SK-N-SH (cell line): ENCODE measurements at regions not wholly inside any gene's neighbourhood (a gene's known extent, or its start where the extent isn't known, plus 50 kb on each side); places are given as distances from the start of the nearest gene placed in this dataset.

Experiments used
- CTCF ChIA-PET: fragments of 300-600, 350-600 bp; formaldehyde crosslinking; extraction: SDS; loops from one replicate; lab custom pipeline; 2021; lab: Yijun Ruan, JAX
- POLR2A ChIA-PET: fragments of 350-600 bp; sonication (Branson Sonifier 250); formaldehyde crosslinking; extraction: SDS; loops from one replicate; lab custom pipeline; 2020; ENCODE audit warnings: antibody characterized with exemption, inconsistent platforms; lab: Yijun Ruan, JAX
- DNase-seq: peaks from one replicate; pipeline ENCODE4 v3.0.0; 2012
- H2AFZ ChIP-seq: fragments of 200-600 bp; sonication (generic); 2 replicates; pipeline ENCODE4 v1.8.1; 2016; ENCODE audit warnings: antibody characterized with exemption, mild to moderate bottlenecking, low read depth
- H3F3A ChIP-seq: fragments of 200-600 bp; sonication (generic); replicated peaks from 2 replicates; pipeline ENCODE3; 2016; ENCODE audit warnings: antibody characterized with exemption, mild to moderate bottlenecking; ENCODE audit not compliant: insufficient read depth
- H3K27ac ChIP-seq, 2 experiments: fragments of 200-500 bp in 1 of 2; fragments of 200-600 bp in 1 of 2; sonication (Bioruptor generic) in 1 of 2; sonication (generic), shearing (Covaris generic) in 1 of 2; 2 replicates each; pipeline versions ENCODE4 v1.5.1 to v1.6.1; 2014 to 2016; ENCODE audit warnings: low read depth in 2 of 2, inconsistent platforms in 1 of 2, low read length in 1 of 2, mild to moderate bottlenecking in 1 of 2, mixed read lengths in 1 of 2
- H3K27me3 ChIP-seq: fragments of 200-600 bp; sonication (generic), shearing (Covaris generic); 2 replicates; pipeline ENCODE4 v1.6.1; 2016; ENCODE audit warnings: mixed run types; ENCODE audit not compliant: insufficient read depth
- H3K36me3 ChIP-seq, 2 experiments: fragments of 200-500 bp in 1 of 2; fragments of 200-600 bp in 1 of 2; sonication (Bioruptor generic) in 1 of 2; sonication (generic) in 1 of 2; replicated peaks in 1 of 2; 2 replicates each; pipeline versions ENCODE3 to v1.5.1; 2014 to 2016; ENCODE audit warnings: low read length in 1 of 2, mild to moderate bottlenecking in 1 of 2; ENCODE audit not compliant: insufficient read depth in 2 of 2, control insufficient read depth in 1 of 2
- H3K4me1 ChIP-seq, 2 experiments: fragments of 200-500 bp in 1 of 2; fragments of 200-600 bp in 1 of 2; sonication (Bioruptor generic) in 1 of 2; sonication (generic), shearing (Covaris generic) in 1 of 2; 2 replicates each; pipeline versions ENCODE4 v1.5.1 to v1.6.1; 2014 to 2016; ENCODE audit warnings: low read depth in 1 of 2, low read length in 1 of 2, mixed run types in 1 of 2; ENCODE audit not compliant: insufficient read depth in 2 of 2, control insufficient read depth in 1 of 2
- H3K4me2 ChIP-seq: fragments of 200-600 bp; sonication (generic), shearing (Covaris generic); 2 replicates; pipeline ENCODE4 v1.6.1; 2017; ENCODE audit warnings: mixed run types
- H3K4me3 ChIP-seq, 2 experiments: fragments of 200-500 bp in 1 of 2; fragments of 200-600 bp in 1 of 2; sonication (Bioruptor generic) in 1 of 2; sonication (generic), shearing (Covaris generic) in 1 of 2; 2 replicates each; pipeline versions ENCODE4 v1.5.1 to v1.8.1; 2014 to 2016; ENCODE audit warnings: low read depth in 2 of 2, inconsistent platforms in 1 of 2, low read length in 1 of 2, mild to moderate bottlenecking in 1 of 2, mixed read lengths in 1 of 2, moderate library complexity in 1 of 2
- H3K79me2 ChIP-seq: fragments of 200-600 bp; sonication (generic); 2 replicates; pipeline ENCODE4 v1.8.1; 2017; ENCODE audit warnings: mild to moderate bottlenecking; ENCODE audit not compliant: insufficient read depth
- H3K9ac ChIP-seq: fragments of 200-600 bp; sonication (generic); 2 replicates; pipeline ENCODE4 v1.6.1; 2017; ENCODE audit warnings: mixed run types
- H3K9me2 ChIP-seq: fragments of 200-600 bp; sonication (generic); 2 replicates; pipeline ENCODE4 v1.6.1; 2017; ENCODE audit warnings: mixed run types
- H3K9me3 ChIP-seq: fragments of 200-600 bp; sonication (generic); 2 replicates; pipeline ENCODE4 v1.6.1; 2017; ENCODE audit warnings: mixed run types, mild to moderate bottlenecking, moderate library complexity
- H4K20me1 ChIP-seq: fragments of 200-600 bp; sonication (generic); 2 replicates; pipeline ENCODE4 v1.6.1; 2017; ENCODE audit warnings: mild to moderate bottlenecking, mixed run types; ENCODE audit not compliant: insufficient read depth
- CHD2 ChIP-seq: fragments of 150-350 bp; IDR thresholded peaks from 2 replicates; pipeline ENCODE4 v1.6.1; 2018; ENCODE audit warnings: low read length; ENCODE audit not compliant: partially characterized antibody
- GABPA ChIP-seq: IDR thresholded peaks from 2 replicates; pipeline ENCODE4 v1.4.0; 2012; ENCODE audit warnings: low read depth, mild to moderate bottlenecking
- GATA2 ChIP-seq: sonication (generic); formaldehyde crosslinking; IDR thresholded peaks from 2 replicates; pipeline ENCODE4 v1.5.0; 2020; ENCODE audit warnings: mild to moderate bottlenecking, missing genetic modification reagents
- JUND ChIP-seq: IDR thresholded peaks from 2 replicates; pipeline ENCODE4 v1.4.0; 2012
- MAX ChIP-seq: IDR thresholded peaks from 2 replicates; pipeline ENCODE4 v1.4.0; 2012; ENCODE audit warnings: low read depth
- NFIC ChIP-seq: IDR thresholded peaks from 2 replicates; pipeline ENCODE4 v1.4.0; 2012; ENCODE audit warnings: borderline replicate concordance
- POLR2AphosphoS5 ChIP-seq: IDR thresholded peaks from 2 replicates; pipeline ENCODE4 v1.6.1; 2012; ENCODE audit warnings: low read depth, low read length
- RAD21 ChIP-seq: IDR thresholded peaks from 2 replicates; pipeline ENCODE4 v1.6.1; 2012; ENCODE audit warnings: mild to moderate bottlenecking, low read length
- RCOR1 ChIP-seq: fragments of 150-350 bp; IDR thresholded peaks from 2 replicates; pipeline ENCODE4 v1.6.1; 2017; ENCODE audit warnings: antibody characterized with exemption, low read length
- REST ChIP-seq: IDR thresholded peaks from 2 replicates; pipeline ENCODE4 v1.6.1; 2012; ENCODE audit warnings: mild to moderate bottlenecking, low read depth, low read length, moderate library complexity
- RFX5 ChIP-seq: IDR thresholded peaks from 2 replicates; pipeline ENCODE4 v1.6.1; 2012; ENCODE audit warnings: mild to moderate bottlenecking, improper control_type of control experiment, low read length
- RXRA ChIP-seq: IDR thresholded peaks from 2 replicates; pipeline ENCODE4 v1.4.0; 2012; ENCODE audit warnings: low read depth, mild to moderate bottlenecking, borderline replicate concordance
- SIN3A ChIP-seq: IDR thresholded peaks from 2 replicates; pipeline ENCODE4 v1.6.1; 2012; ENCODE audit warnings: low read depth, mild to moderate bottlenecking, low read length, moderate library complexity, borderline replicate concordance
- YY1 ChIP-seq: IDR thresholded peaks from 2 replicates; pipeline ENCODE4 v1.4.0; 2012; ENCODE audit warnings: low read depth, mild to moderate bottlenecking
- WGBS: methylation state at CpG from one replicate; pipeline ENCODE4 v1.1.6; 2017; ENCODE audit warnings: low lambda C conversion rate; 5-methylcytosine and 5-hydroxymethylcytosine counted together
- TF ChIP-seq, protein P1 (sequence below): fragments of 150-350 bp; IDR thresholded peaks from 2 replicates; pipeline ENCODE4 v1.6.1; 2017; ENCODE audit warnings: antibody characterized with exemption, low read length, low read depth, borderline replicate concordance
- TF ChIP-seq, protein P2 (sequence below): fragments of 200-600 bp; sonication (generic); IDR thresholded peaks from 2 replicates; pipeline ENCODE4 v1.6.1; 2017; ENCODE audit warnings: antibody characterized with exemption, mild to moderate bottlenecking, moderate library complexity
- TF ChIP-seq, protein P3 (sequence below): IDR thresholded peaks from 2 replicates; pipeline ENCODE4; 2012
- TF ChIP-seq, protein P4 (sequence below): fragments of 150-350 bp; IDR thresholded peaks from 2 replicates; pipeline ENCODE4 v1.6.1; 2016; ENCODE audit warnings: mild to moderate bottlenecking, low read depth, low read length

DNA sequence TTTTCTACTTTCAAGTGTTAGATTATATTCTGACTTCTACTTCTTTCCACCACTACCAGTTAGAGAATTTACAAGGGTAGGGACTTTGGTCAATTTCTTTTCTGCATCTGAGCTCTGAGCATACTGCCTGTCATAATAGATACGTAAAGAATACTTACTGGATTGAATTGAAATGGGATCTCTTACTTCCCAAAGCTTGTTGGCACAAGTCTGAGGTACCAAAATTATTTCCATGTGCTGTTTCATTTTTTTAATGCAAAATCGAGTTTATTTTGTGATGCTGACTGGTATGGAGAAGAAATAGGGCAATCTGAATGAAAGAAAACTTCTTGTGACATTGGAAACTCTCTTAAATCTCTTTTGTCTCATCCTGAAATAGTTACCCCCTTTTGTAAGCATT lies 428.9 kb downstream of the SPATA31D1 start:
- Histone ChIP-seq H3K27me3 (no peaks in the 10 kb centered on the region), H3K4me1 (no peaks in the 10 kb centered on the region), H3K4me2 (no peak overlapping the region), H3F3A (no peaks in the 10 kb centered on the region), H3K79me2 (no peaks in the 10 kb centered on the region), H2AFZ (no peak overlapping the region), H3K4me3 (no peak overlapping the region)
- WGBS = 32% methylated on average over 2 of the region's 2 CpGs
- POLR2A ChIA-PET = no interaction called here
- TF ChIP-seq, protein P1, sequence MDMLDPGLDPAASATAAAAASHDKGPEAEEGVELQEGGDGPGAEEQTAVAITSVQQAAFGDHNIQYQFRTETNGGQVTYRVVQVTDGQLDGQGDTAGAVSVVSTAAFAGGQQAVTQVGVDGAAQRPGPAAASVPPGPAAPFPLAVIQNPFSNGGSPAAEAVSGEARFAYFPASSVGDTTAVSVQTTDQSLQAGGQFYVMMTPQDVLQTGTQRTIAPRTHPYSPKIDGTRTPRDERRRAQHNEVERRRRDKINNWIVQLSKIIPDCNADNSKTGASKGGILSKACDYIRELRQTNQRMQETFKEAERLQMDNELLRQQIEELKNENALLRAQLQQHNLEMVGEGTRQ = no peak
- TF ChIP-seq SIN3A = no peak
- no peak for TF ChIP-seq POLR2AphosphoS5
- TF ChIP-seq, protein P2, sequence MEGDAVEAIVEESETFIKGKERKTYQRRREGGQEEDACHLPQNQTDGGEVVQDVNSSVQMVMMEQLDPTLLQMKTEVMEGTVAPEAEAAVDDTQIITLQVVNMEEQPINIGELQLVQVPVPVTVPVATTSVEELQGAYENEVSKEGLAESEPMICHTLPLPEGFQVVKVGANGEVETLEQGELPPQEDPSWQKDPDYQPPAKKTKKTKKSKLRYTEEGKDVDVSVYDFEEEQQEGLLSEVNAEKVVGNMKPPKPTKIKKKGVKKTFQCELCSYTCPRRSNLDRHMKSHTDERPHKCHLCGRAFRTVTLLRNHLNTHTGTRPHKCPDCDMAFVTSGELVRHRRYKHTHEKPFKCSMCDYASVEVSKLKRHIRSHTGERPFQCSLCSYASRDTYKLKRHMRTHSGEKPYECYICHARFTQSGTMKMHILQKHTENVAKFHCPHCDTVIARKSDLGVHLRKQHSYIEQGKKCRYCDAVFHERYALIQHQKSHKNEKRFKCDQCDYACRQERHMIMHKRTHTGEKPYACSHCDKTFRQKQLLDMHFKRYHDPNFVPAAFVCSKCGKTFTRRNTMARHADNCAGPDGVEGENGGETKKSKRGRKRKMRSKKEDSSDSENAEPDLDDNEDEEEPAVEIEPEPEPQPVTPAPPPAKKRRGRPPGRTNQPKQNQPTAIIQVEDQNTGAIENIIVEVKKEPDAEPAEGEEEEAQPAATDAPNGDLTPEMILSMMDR = no peak
- no peak for TF ChIP-seq RAD21
- TF ChIP-seq NFIC = no peak
- no peak for TF ChIP-seq RXRA
- TF ChIP-seq RCOR1 = no peak
- TF ChIP-seq MAX = no peak
- TF ChIP-seq, protein P3, sequence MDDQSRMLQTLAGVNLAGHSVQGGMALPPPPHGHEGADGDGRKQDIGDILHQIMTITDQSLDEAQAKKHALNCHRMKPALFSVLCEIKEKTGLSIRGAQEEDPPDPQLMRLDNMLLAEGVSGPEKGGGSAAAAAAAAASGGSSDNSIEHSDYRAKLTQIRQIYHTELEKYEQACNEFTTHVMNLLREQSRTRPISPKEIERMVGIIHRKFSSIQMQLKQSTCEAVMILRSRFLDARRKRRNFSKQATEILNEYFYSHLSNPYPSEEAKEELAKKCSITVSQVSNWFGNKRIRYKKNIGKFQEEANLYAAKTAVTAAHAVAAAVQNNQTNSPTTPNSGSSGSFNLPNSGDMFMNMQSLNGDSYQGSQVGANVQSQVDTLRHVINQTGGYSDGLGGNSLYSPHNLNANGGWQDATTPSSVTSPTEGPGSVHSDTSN = no peak
- no peak for TF ChIP-seq CHD2
- TF ChIP-seq, protein P4, sequence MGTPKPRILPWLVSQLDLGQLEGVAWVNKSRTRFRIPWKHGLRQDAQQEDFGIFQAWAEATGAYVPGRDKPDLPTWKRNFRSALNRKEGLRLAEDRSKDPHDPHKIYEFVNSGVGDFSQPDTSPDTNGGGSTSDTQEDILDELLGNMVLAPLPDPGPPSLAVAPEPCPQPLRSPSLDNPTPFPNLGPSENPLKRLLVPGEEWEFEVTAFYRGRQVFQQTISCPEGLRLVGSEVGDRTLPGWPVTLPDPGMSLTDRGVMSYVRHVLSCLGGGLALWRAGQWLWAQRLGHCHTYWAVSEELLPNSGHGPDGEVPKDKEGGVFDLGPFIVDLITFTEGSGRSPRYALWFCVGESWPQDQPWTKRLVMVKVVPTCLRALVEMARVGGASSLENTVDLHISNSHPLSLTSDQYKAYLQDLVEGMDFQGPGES = no peak
- TF ChIP-seq JUND = no peak
- TF ChIP-seq, all 33 proteins: peak for 0
- H3K36me3 ChIP-seq = no peaks in the 10 kb centered on the region
- no peak for DNase-seq
- H3K9ac ChIP-seq = no peak overlapping the region
- CTCF ChIA-PET = no interaction called here
- H4K20me1 ChIP-seq = no peaks in the 10 kb centered on the region
- no peaks in the 10 kb centered on the region for H3K9me3 ChIP-seq
- no peak overlapping the region for H3K27ac ChIP-seq
- H3K9me2 ChIP-seq = 0 out of 2 replicates have a peak, but pooled peaks cover 3% of the 10 kb centered on the region

- Histone ChIP-seq H3K9me3 (no peaks in the 10 kb centered on the region), H3K27ac (no peak overlapping the region), H3K79me2 (no peaks in the 10 kb centered on the region), H2AFZ (no peak overlapping the region), H3K9ac (no peak overlapping the region), H3K27me3 (no peaks in the 10 kb centered on the region), H3K4me1 (no peaks in the 10 kb centered on the region), H3F3A (no peaks in the 10 kb centered on the region), H3K4me3 (no peak overlapping the region), H4K20me1 (no peaks in the 10 kb centered on the region), H3K4me2 (no peak overlapping the region), H3K9me2 (0 out of 2 replicates have a peak, but pooled peaks cover 3% of the 10 kb centered on the region), H3K36me3 (no peaks in the 10 kb centered on the region)
- WGBS = 72% methylated on average over 6 of the region's 6 CpGs
- POLR2A ChIA-PET = no interaction called here
- CTCF ChIA-PET = no interaction called here
- no peak for DNase-seq
- TF ChIP-seq MAX (no peak), RFX5 (no peak), REST (no peak), GABPA (no peak), YY1 (no peak), RCOR1 (no peak), SIN3A (no peak), GATA2 (CRISPR knock-in tag) (no peak)
- TF ChIP-seq, protein P1 = no peak
These were observed 429.8 kb downstream of the SPATA31D1 start for GRCh38 chr9:82418334-82418733.
